Right cardiac atrium (tissue), 5 donors: ENCODE measurements at regions not wholly inside any gene's neighbourhood (a gene's known extent, or its start where the extent isn't known, plus 50 kb on each side); places are given as distances from the start of the nearest gene placed in this dataset.

Experiments
- ATAC-seq, 2 donors: fragments of 200-7000 bp; cut with Tn5 transposase; one replicate each; pipeline versions ENCODE4 v1.8.0 to v1.9.1; 2020; ENCODE audit warnings: moderate library complexity in 2 of 2, mild to moderate bottlenecking in 1 of 2
- DNase-seq, 3 donors: peaks; one replicate each; pipeline ENCODE4 v3.0.0-alpha.2; 2020
- H3K27ac ChIP-seq: one replicate; pipeline ENCODE4 v1.5.1; 2013; ENCODE audit warnings: mild to moderate bottlenecking, low read length, control low read depth, moderate library complexity
- H3K27me3 ChIP-seq: one replicate; pipeline ENCODE4 v1.6.1; 2013; ENCODE audit not compliant: control insufficient read depth, insufficient read depth
- H3K4me1 ChIP-seq: one replicate; pipeline ENCODE4 v1.6.1; 2013; ENCODE audit warnings: low read length; ENCODE audit not compliant: control insufficient read depth, insufficient read depth
- H3K4me3 ChIP-seq: one replicate; pipeline ENCODE4 v1.5.1; 2013; ENCODE audit warnings: low read length, control low read depth
- H3K9me3 ChIP-seq: one replicate; pipeline ENCODE4 v1.6.1; 2013; ENCODE audit warnings: low read length; ENCODE audit not compliant: control insufficient read depth
- WGBS: extraction: QIAGEN DNeasy Blood & Tissue Kit; methylation state at CpG from one replicate; pipeline ENCODE4 v1.1.7; 2013; 5-methylcytosine and 5-hydroxymethylcytosine counted together
- intact Hi-C, 4 donors: fragments of 100-400 bp; cut with DNase I; formaldehyde crosslinking; loops; one replicate each; pipeline versions ENCODE4 v1.11.0 to v1.14.0; 2022 to 2023
- donor health status: healthy with polysubstance abuse.
- donor health status: DM: no; HTN: yes; CAD: no.
- donor health status: DM: no; HTN: no; CAD: no.
- donor health status: DM: no; HTN: yes; CAD: no; lungs with severe emphysema.
- donor health status: DM: yes; HTN: yes; CAD: no.

- no peak overlapping the region for H3K27ac ChIP-seq
- 57% methylated on average over 2 of the region's 2 CpGs for WGBS
- intact Hi-C loops, result no loop called here
- H3K4me3 ChIP-seq, result no peak overlapping the region
- ATAC-seq, result no peak
- H3K4me1 ChIP-seq, result no peaks in the 10 kb centered on the region
- no peaks in the 10 kb centered on the region for H3K9me3 ChIP-seq
- H3K27me3 ChIP-seq, result no peaks in the 10 kb centered on the region
- no peak for DNase-seq
These were observed 896.3 kb downstream of the TTLL7 start for GRCh38 chr1:83102630-83103071.

GRCh38 chr1:83101406-83101805, 897.5 kb downstream of the TTLL7 start:
- Histone ChIP-seq H3K27ac (no peak overlapping the region), H3K27me3 (no peaks in the 10 kb centered on the region), H3K4me1 (no peaks in the 10 kb centered on the region), H3K9me3 (no peaks in the 10 kb centered on the region), H3K4me3 (no peak overlapping the region)
- intact Hi-C loops, result no loop called here
- ATAC-seq, result no peak
- no peak for DNase-seq
- WGBS, result 44% methylated on average over 4 of the region's 4 CpGs

GRCh38 chr1:83100133-83100532, 898.8 kb downstream of the TTLL7 start:
- ATAC-seq, result no peak
- intact Hi-C loops, result no loop called here
- no peak overlapping the region for H3K4me3 ChIP-seq
- H3K9me3 ChIP-seq, result no peaks in the 10 kb centered on the region
- DNase-seq, result no peak
- WGBS, result 95% methylated on average over 2 of the region's 2 CpGs
- no peaks in the 10 kb centered on the region for H3K27me3 ChIP-seq
- no peak overlapping the region for H3K27ac ChIP-seq
- H3K4me1 ChIP-seq, result no peaks in the 10 kb centered on the region

- no peak overlapping the region for H3K4me3 ChIP-seq
- WGBS, result 90% methylated on average over 1 of the region's 1 CpG
- intact Hi-C loops, result no loop called here
- DNase-seq (no peak), ATAC-seq (no peak)
- H3K27ac ChIP-seq, result no peak overlapping the region
- no peaks in the 10 kb centered on the region for H3K27me3 ChIP-seq
- H3K4me1 ChIP-seq, result no peaks in the 10 kb centered on the region
- no peaks in the 10 kb centered on the region for H3K9me3 ChIP-seq
These were observed 900.1 kb downstream of the TTLL7 start for GRCh38 chr1:83098791-83099190.

GRCh38 chr1:83098131-83098530, 900.8 kb downstream of the TTLL7 start:
- Histone ChIP-seq H3K27ac (no peak overlapping the region), H3K9me3 (no peaks in the 10 kb centered on the region), H3K4me3 (no peak overlapping the region), H3K4me1 (no peaks in the 10 kb centered on the region), H3K27me3 (no peaks in the 10 kb centered on the region)
- ATAC-seq, result no peak
- intact Hi-C loops, result no loop called here
- no peak for DNase-seq
- WGBS, result 68% methylated on average over 3 of the region's 3 CpGs

- Histone ChIP-seq H3K4me1 (no peaks in the 10 kb centered on the region), H3K9me3 (no peaks in the 10 kb centered on the region), H3K4me3 (no peak overlapping the region), H3K27ac (no peak overlapping the region), H3K27me3 (no peaks in the 10 kb centered on the region)
- ATAC-seq (no peak), DNase-seq (no peak)
- intact Hi-C loops, result no loop called here
These were observed 901.2 kb downstream of the TTLL7 start for GRCh38 chr1:83097715-83098114.

- no peak overlapping the region for H3K27ac ChIP-seq
- ATAC-seq (no peak), DNase-seq (no peak)
- H3K4me3 ChIP-seq, result no peak overlapping the region
- intact Hi-C loops, result no loop called here
- H3K4me1 ChIP-seq, result no peaks in the 10 kb centered on the region
- no peaks in the 10 kb centered on the region for H3K27me3 ChIP-seq
- H3K9me3 ChIP-seq, result no peaks in the 10 kb centered on the region
- WGBS, result 96% methylated on average over 5 of the region's 5 CpGs
These were observed 903.4 kb downstream of the TTLL7 start for GRCh38 chr1:83095570-83095969.

GRCh38 chr1:83090195-83090594, 908.7 kb downstream of the TTLL7 start:
- H3K4me3 ChIP-seq, result no peak overlapping the region
- intact Hi-C loops, result no loop called here
- H3K27ac ChIP-seq, result no peak overlapping the region
- H3K27me3 ChIP-seq, result no peaks in the 10 kb centered on the region
- peak in 1 of 2 donors; percentile 75 for ATAC-seq
- WGBS, result 72% methylated on average over 3 of the region's 3 CpGs
- no peaks in the 10 kb centered on the region for H3K4me1 ChIP-seq
- no peaks in the 10 kb centered on the region for H3K9me3 ChIP-seq
- DNase-seq, result peak in 1 of 3 donors; percentile 8

- DNase-seq, result no peak
- Histone ChIP-seq H3K4me3 (no peak overlapping the region), H3K27me3 (no peaks in the 10 kb centered on the region), H3K9me3 (no peaks in the 10 kb centered on the region), H3K4me1 (no peaks in the 10 kb centered on the region), H3K27ac (no peak overlapping the region)
- no peak for ATAC-seq
- WGBS, result 98% methylated on average over 2 of the region's 2 CpGs
- intact Hi-C loops, result no loop called here
These were observed 911.1 kb downstream of the TTLL7 start for GRCh38 chr1:83087851-83088250.

- no peaks in the 10 kb centered on the region for H3K9me3 ChIP-seq
- no peak for ATAC-seq
- DNase-seq, result peak in 1 of 3 donors; percentile 14
- no peak overlapping the region for H3K27ac ChIP-seq
- H3K4me1 ChIP-seq, result no peaks in the 10 kb centered on the region
- no peaks in the 10 kb centered on the region for H3K27me3 ChIP-seq
- WGBS, result 94% methylated on average over 6 of the region's 6 CpGs
- intact Hi-C loops, result no loop called here
- H3K4me3 ChIP-seq, result no peak overlapping the region
These were observed 911.9 kb downstream of the TTLL7 start for GRCh38 chr1:83086986-83087512.

GRCh38 chr1:83086346-83086745, 912.6 kb downstream of the TTLL7 start:
- 48% methylated on average over 2 of the region's 2 CpGs for WGBS
- ATAC-seq (peak in 1 of 2 donors; percentile 67), DNase-seq (no peak)
- no peaks in the 10 kb centered on the region for H3K4me1 ChIP-seq
- no peak overlapping the region for H3K4me3 ChIP-seq
- H3K27me3 ChIP-seq, result no peaks in the 10 kb centered on the region
- H3K9me3 ChIP-seq, result no peaks in the 10 kb centered on the region
- no peak overlapping the region for H3K27ac ChIP-seq
- intact Hi-C loops, result no loop called here

- Histone ChIP-seq H3K27ac (no peak overlapping the region), H3K9me3 (no peaks in the 10 kb centered on the region), H3K4me1 (no peaks in the 10 kb centered on the region), H3K4me3 (no peak overlapping the region), H3K27me3 (no peaks in the 10 kb centered on the region)
- DNase-seq (no peak), ATAC-seq (no peak)
- intact Hi-C loops, result no loop called here
- WGBS, result 94% methylated on average over 2 of the region's 2 CpGs
These were observed 915.2 kb downstream of the TTLL7 start for GRCh38 chr1:83083589-83084224.
